GM08714 (cell line): ENCODE measurements at regions not wholly inside any gene's neighbourhood (a gene's known extent, or its start where the extent isn't known, plus 50 kb on each side); places are given as distances from the start of the nearest gene placed in this dataset.

Experiments used
- H3K4me3 ChIP-seq: fragments of 200-500 bp; sonication (Bioruptor generic); 2 replicates; pipeline ENCODE4 v1.5.1; 2014; ENCODE audit warnings: mild to moderate bottlenecking, low read length, inconsistent platforms
- ZNF274 ChIP-seq: IDR thresholded peaks from 2 replicates; pipeline ENCODE4 v1.6.1; 2012; ENCODE audit warnings: mild to moderate bottlenecking, low read depth, low read length

GRCh38 chr16:31696968-31697743, 169.5 kb downstream of the AHSP start:
- H3K4me3 ChIP-seq, result no peak overlapping the region
- TF ChIP-seq ZNF274, result no peak

- TF ChIP-seq ZNF274, result no peak
- H3K4me3 ChIP-seq, result no peak overlapping the region
Observed at GRCh38 chr16:31697744-31698125, 170.0 kb downstream of the AHSP start.

- TF ChIP-seq ZNF274, result no peak
- H3K4me3 ChIP-seq, result no peak overlapping the region
Observed at GRCh38 chr16:31698901-31699300, 171.2 kb downstream of the AHSP start.

DNA sequence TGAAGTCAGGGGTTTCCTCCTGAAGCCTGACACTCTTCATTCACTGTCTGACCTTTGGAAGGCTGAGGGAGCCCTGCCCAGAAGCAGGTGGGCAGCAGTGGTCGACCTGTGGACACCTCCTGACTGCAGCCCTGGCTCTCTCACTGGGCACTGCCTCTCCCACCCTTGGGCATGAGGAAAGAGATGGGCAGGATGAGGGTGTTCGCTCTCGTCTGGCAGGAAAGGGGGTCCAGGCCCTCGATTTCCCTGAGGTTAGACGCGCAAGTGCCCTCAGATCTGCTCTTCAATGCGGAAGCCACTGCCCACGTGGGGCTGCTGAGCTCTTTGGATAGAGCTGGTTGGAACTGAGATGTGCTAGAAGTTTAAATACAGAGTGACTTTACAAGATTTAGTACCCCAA, 171.9 kb downstream of the AHSP start:
- no peak for TF ChIP-seq ZNF274
- no peak overlapping the region for H3K4me3 ChIP-seq

DNA sequence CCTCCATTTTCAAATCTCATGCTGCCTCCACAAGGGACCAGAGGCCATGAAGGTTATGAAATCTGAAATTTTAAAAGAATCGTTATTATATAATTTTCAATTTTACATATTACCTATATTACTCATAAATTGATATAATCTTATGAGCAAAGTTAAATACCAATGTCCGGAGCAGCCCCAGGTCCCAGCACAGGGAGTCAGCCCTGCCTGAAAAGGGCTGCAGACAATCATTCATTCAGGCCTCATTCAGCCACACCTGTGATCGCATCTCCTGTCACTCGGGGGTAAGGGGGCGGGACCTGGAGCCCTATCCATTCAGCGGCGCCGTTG, 172.5 kb downstream of the AHSP start:
- peak overlapping the region; percentile 71; the same call in 1 of the 2 replicates for H3K4me3 ChIP-seq
- no peak for TF ChIP-seq ZNF274

GRCh38 chr16:31700530-31701388, 172.8 kb upstream of the ZNF267 start:
- peak overlapping the region; percentile 71 for H3K4me3 ChIP-seq
- no peak for TF ChIP-seq ZNF274

DNA sequence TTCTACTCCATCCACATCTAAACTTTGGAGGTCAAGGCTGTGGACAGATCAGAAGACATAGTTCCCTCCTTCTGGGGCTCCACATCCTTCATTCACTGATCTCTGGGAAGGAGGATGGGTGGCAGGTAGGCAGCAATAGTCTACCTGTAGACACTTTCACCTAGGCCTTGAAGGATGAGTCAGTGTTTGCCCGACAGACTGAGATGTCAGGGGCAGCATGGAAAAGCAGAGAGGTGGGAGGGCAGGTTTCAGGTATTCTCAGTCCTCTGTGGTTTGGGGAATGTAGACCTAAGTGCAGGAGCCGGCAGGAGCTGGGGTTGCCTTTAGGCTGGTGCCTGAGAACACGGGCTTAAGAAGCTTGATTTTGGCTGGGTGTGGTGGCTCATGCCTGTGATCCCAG, 171.9 kb upstream of the ZNF267 start:
- TF ChIP-seq ZNF274, result no peak
- H3K4me3 ChIP-seq, result peak overlapping the region; percentile 71; the same call in 1 of the 2 replicates

GRCh38 chr16:31702796-31703195, 170.8 kb upstream of the ZNF267 start:
- no peak overlapping the region for H3K4me3 ChIP-seq
- TF ChIP-seq ZNF274, result no peak

- H3K4me3 ChIP-seq, result no peak overlapping the region
- TF ChIP-seq ZNF274, result no peak
Observed at GRCh38 chr16:31703526-31704128, 170.0 kb upstream of the ZNF267 start.

DNA sequence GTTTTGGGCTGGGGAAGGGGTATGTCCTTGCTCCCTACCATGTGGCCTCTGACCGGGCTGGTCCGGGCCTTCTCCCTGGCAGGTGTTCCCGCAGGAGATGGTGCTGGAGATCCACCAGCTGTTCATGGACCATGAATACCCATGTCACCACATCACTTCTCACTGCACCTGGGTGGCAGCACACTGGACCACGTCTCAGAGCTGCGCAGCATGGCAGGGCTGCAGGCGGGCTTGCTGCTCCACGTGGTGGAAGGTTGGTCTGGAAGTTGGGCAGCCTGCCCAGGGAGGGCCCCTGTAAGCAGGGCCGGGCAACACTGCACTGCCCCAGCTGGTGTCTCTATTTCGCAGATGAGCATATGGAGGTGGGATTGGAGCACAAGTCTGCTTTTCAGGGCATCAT, 169.5 kb upstream of the ZNF267 start:
- no peak overlapping the region for H3K4me3 ChIP-seq
- no peak for TF ChIP-seq ZNF274

DNA sequence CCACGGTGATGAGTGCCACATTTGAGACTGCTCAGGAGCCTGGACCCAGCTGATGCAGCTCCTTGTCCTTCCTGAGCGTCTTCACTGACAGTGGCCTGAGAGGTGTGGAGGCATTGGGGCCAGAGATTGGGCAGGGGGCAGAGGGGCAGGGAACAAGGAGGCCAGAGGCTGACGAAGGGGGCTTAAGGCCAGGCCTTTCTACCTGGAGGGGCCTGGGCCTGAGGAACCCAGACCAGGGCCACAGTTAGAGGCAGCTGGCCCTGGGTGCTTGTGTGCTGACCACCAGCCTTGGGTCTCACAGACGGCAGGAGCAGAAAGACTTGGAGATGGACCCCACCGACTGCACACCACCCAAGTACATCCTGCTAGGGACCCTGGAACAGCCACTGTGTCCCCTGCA, 168.2 kb upstream of the ZNF267 start:
- no peak for TF ChIP-seq ZNF274
- no peak overlapping the region for H3K4me3 ChIP-seq

DNA sequence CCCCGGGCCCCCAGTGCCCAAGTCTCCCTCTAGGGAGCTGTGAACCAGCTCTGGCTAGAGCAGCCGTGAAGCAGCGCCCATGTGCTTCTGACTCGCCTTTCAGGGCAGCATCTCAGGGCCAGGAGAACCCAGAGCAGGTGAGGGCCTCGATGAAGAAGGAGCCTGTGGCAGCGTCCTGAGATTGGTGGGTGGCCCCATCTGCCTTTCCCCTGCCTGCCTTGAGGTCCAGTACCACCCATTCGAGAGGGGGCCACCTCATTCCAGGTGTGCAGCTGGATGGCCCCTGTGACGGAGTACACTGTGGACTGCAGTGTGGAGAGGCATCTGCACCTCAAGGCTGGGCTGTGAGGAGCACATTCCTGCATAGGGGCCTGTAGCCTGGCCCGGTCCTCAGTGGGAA, 167.3 kb upstream of the ZNF267 start:
- TF ChIP-seq ZNF274, result no peak

GRCh38 chr16:31706925-31707324, 166.7 kb upstream of the ZNF267 start:
- TF ChIP-seq ZNF274, result no peak
- no peak overlapping the region for H3K4me3 ChIP-seq

More for the DNA sequence above, 167.3 kb upstream of the ZNF267 start:
- H3K4me3 ChIP-seq, result no peak overlapping the region

- TF ChIP-seq ZNF274, result no peak
- no peak overlapping the region for H3K4me3 ChIP-seq
Observed at GRCh38 chr16:31707743-31708335, 165.8 kb upstream of the ZNF267 start.
